C4-2B (cell line): ENCODE measurements at regions not wholly inside any gene's neighbourhood (a gene's known extent, or its start where the extent isn't known, plus 50 kb on each side); places are given as distances from the start of the nearest gene placed in this dataset.

ENCODE experiments used
- H3K27ac ChIP-seq: fragments of 450-650 bp; 2 replicates; pipeline ENCODE4 v1.5.1; 2017
- ZFX ChIP-seq: fragments of 450-650 bp; IDR thresholded peaks from 2 replicates; pipeline ENCODE4 v1.6.1; 2017
- TF ChIP-seq, protein P1 (sequence below): fragments of 450-650 bp; conservative IDR thresholded peaks from 2 replicates; pipeline ENCODE4 v1.5.1; 2017; ENCODE audit warnings: mild to moderate bottlenecking

DNA sequence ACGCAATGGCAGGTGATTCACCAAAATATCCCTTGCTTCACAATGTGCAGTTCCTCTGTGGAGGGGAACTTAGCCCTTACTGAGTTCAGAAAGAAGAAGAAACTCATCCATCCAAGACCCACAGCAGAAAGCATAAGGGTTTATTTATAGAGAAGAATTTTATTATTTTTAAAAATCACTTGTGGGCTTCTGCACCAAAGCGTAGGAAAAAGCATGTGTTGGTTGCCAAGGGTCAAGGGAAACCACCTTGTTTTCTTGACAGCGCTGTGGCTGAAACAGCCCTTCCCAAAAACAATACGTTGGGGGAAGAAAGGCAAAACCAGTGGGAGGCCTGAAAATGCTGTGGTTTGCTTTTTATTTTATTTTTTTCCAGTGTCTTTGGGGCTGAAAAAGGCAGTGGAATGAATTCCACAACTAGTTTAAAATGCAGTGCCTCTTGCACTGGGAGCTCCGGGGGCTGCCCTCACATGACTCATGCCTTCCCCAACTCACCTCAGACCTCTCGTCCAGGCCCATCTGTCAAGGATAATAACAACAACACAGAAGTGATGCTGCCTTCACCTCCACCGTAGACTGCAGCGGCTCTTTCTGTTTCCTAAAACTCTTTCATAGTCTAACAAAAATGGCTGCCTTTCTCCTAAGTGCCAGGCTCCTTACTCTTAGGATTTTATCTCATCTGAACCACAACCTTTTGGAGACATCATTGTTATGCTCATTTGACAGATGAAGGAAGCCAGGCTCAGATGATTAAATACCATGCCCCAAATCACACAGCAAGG is 224.2 kb upstream of the JUN start:
- no peak overlapping the region for H3K27ac ChIP-seq

DNA sequence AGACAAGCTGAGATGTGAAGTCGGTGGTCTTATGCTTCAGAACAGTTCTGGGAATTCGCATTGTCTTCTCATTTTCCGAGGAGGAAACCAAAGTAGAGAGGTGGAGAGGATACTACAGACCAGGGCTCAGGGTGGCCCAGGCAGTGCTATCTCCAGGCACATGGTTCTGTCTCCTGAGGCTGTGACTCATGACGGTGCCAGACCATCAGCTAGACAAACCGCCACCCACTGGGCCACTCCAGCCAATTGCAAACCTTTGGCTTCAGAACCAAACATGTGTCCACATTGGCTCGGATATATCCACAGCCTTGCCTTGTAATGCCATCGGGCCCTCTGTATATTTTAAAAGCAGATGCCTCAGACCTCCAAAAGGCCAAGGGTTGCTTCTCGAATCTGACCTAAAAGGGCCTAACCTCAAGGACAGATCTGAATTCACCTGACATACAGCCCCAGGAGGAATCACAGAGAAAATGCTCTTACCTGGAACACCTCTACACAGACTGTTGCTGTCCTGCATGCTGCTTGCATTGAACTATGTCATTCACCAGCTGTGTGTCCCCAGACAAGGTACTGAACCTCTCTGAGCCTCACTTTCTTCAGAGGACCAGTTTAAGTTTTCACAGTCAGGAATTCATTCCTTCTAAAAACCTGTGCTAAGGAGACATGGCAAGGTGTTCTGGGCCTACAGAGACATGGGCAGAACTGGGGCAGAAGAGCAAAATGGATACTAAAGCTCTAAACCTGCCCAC is 224.9 kb upstream of the JUN start:
- H3K27ac ChIP-seq = no peak overlapping the region
- no peak for TF ChIP-seq ZFX
- TF ChIP-seq, protein P1, sequence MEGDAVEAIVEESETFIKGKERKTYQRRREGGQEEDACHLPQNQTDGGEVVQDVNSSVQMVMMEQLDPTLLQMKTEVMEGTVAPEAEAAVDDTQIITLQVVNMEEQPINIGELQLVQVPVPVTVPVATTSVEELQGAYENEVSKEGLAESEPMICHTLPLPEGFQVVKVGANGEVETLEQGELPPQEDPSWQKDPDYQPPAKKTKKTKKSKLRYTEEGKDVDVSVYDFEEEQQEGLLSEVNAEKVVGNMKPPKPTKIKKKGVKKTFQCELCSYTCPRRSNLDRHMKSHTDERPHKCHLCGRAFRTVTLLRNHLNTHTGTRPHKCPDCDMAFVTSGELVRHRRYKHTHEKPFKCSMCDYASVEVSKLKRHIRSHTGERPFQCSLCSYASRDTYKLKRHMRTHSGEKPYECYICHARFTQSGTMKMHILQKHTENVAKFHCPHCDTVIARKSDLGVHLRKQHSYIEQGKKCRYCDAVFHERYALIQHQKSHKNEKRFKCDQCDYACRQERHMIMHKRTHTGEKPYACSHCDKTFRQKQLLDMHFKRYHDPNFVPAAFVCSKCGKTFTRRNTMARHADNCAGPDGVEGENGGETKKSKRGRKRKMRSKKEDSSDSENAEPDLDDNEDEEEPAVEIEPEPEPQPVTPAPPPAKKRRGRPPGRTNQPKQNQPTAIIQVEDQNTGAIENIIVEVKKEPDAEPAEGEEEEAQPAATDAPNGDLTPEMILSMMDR = no peak

More for the DNA sequence above, 224.2 kb upstream of the JUN start:
- TF ChIP-seq, protein P1 = no peak
- TF ChIP-seq ZFX = no peak

DNA sequence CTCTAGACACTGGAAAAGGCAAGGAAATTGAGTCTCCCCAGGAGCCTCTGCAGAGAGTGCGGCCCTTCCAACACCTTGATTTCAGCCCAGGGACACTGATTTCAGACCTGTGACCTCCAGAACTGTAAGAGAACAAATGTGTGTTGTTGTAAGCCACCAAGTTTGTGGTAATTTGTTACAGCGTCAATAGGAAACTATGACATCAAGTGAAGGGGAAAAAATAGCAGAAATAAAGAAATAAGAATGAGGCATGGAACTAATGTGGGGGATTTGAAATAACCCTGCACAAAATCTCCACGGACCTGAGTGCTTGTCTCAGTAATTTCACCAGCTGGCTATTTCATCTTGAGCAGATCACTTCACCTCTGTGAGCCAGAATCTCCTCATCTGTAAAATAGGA is 227.8 kb upstream of the JUN start:
- no peak overlapping the region for H3K27ac ChIP-seq
- TF ChIP-seq ZFX = no peak
- TF ChIP-seq, protein P1 = no peak

DNA sequence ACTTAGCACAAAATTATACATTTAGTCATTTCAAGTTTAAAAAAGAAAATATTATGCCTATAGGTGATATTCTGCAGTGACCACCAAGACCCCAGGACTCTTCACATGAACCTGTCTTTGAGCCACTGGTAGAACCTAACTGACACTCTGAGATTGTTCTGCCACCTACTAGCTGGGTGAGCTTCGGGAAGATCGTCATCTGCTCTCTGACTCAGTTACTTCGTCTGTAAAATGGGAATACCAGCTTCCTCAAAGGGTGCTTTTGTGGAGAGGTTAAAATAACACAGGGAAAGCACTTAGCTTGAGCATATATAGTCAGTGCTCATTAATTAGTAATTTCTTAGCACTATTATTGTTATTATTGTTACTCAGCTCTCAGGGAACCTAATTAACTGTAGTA is 228.5 kb upstream of the JUN start:
- H3K27ac ChIP-seq = no peak overlapping the region
- no peak for TF ChIP-seq ZFX
- TF ChIP-seq, protein P1 = no peak

DNA sequence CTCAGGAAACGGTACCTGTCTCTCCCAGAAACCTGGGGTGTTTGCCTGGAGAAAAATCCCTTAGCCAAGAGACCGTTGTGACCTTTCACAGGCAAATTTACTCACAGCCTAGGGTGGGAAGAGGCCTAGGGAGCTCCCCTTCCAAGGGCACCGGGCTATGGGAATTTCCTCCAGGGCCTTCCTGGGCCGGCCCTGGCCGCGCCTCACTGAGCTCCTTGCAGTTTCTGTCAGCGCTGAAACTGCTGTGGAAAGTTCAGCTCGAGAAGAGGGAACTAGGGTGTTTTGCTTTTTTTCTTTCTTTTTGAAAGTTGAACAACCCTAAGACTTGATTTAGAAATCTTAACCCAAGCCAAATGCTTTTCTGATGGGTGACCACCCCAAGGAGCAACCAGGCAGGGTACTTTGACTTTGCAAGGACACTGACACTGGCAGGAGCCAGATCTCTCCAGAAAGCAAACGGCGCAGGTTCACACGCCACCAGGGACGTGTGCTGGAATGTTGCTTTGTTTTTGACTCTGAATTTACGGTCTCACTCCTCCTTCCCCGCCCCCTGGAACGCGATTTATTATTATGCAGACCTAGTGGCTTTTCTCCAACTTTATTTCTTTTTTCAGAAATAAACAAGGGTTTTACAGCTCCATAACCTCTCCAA is 229.6 kb upstream of the JUN start:
- no peak overlapping the region for H3K27ac ChIP-seq
- TF ChIP-seq, protein P1 = no peak
- no peak for TF ChIP-seq ZFX

DNA sequence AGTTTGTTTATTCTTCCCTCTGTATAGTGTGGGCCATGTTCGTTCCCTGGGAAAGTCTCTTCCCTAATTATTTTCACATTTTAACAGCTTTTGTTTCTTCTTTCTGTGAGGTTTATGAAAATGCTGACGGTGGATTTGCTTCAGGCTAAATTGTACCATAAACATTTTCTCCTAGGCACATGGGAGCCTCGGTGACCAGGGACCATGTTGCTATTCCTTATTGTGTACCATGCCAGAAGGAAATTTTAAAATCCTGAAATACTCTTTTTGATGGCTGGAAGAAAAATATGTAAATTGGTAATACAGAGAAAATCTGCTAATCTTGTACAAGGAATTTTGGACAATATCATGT is 230.1 kb upstream of the JUN start:
- H3K27ac ChIP-seq = no peak overlapping the region

More for the DNA sequence above, 230.1 kb upstream of the JUN start:
- TF ChIP-seq, protein P1 = no peak
- no peak for TF ChIP-seq ZFX
